ENCODE measurements at regions not wholly inside any gene's neighbourhood (a gene's known extent, or its start where the extent isn't known, plus 50 kb on each side); places are given as distances from the start of the nearest gene placed in this dataset.

DNA sequence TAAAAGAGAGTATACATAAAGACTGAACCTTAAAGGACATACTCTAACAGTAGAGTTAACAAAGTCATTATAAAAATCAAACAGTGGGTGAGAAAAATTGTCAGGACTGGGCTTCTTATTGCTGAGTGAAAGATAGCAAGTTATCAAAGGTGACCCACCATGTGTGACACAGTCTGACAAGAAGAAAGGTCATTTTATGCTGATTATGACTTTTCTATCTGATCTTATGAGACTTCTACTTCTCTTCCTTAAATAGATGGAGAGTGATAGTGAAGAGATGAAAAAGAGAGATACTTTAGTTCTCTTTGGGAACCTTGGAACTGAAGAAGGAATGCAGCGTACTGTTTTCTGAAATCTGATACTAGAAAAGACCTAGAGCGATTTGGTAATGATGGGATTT lies 2157.1 kb downstream of the NCAM2 start:
- Histone ChIP-seq H3K27me3 (no peaks in the 10 kb centered on the region), H3K9me3 (no peaks in the 10 kb centered on the region), H3K4me3 (no peak overlapping the region), H3K36me3 (no peaks in the 10 kb centered on the region), H3K4me1 (no peaks in the 10 kb centered on the region), H3K27ac (no peak overlapping the region)
- no peak for DNase-seq
- TF ChIP-seq, protein P1, sequence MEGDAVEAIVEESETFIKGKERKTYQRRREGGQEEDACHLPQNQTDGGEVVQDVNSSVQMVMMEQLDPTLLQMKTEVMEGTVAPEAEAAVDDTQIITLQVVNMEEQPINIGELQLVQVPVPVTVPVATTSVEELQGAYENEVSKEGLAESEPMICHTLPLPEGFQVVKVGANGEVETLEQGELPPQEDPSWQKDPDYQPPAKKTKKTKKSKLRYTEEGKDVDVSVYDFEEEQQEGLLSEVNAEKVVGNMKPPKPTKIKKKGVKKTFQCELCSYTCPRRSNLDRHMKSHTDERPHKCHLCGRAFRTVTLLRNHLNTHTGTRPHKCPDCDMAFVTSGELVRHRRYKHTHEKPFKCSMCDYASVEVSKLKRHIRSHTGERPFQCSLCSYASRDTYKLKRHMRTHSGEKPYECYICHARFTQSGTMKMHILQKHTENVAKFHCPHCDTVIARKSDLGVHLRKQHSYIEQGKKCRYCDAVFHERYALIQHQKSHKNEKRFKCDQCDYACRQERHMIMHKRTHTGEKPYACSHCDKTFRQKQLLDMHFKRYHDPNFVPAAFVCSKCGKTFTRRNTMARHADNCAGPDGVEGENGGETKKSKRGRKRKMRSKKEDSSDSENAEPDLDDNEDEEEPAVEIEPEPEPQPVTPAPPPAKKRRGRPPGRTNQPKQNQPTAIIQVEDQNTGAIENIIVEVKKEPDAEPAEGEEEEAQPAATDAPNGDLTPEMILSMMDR (IDR thresholded peaks at IDR 0.05) = no peak
- TF ChIP-seq POLR2A (IDR thresholded peaks at IDR 0.05) = no peak

DNA sequence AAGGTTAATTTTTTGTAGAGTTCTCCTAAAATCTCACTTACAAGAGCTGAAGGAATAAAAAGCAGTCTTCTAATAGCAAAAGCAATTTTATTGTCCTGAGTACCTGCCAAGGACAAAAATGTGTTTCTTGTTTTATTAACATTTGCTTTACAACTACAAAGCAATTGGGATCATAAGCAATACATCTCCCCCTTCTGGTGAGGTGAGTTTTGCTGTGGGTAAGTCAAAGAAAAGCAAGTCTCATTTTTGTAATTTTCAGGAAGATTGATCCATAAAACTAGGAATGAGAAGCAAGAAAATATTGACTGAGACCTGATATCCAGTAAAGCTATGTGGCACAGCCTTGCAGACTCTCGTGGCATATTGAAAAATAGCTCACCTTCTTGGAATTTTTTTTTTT lies 2162.7 kb downstream of the NCAM2 start:
- Histone ChIP-seq H3K9me3 (no peaks in the 10 kb centered on the region), H3K36me3 (no peaks in the 10 kb centered on the region), H3K27ac (no peak overlapping the region), H3K4me3 (no peak overlapping the region), H3K27me3 (no peaks in the 10 kb centered on the region), H3K4me1 (no peaks in the 10 kb centered on the region)
- TF ChIP-seq POLR2A (IDR thresholded peaks at IDR 0.05) = no peak
- TF ChIP-seq, protein P1 (IDR thresholded peaks at IDR 0.05) = no peak
- DNase-seq = no peak

DNA sequence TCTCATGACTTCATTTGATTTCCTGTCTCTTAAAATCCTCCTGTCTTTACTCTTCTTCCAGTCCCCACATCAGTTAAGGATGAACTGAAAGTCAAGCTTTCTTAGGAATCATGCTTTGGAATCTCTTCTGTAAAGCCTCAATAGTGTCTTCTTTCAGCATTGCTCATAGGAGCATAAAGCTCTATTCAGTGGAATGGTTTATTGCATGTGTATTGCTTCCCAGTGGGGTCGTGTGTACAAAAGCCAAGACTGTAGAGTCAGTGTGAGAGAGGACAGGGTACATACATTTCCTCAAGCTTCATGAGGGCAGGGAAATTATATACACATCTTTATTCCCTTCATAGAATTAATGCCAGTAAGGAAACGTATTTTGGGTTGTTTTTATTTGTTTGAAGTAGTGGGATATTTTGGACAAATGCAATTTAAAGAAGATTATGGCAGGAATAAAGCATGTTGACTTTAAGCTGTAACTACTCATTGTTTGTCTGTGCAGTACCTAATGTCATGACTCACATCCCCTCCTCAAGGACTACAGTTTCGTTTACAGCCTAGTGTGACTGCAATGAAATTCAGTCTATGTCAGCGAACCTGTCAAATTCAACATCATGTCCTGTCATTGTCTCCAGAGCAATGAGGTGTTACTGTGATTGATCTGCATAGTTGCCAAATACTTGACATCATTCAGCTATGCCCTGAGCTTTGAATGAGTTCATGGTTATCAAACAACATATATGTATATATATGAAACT lies 2164.2 kb downstream of the NCAM2 start:
- Histone ChIP-seq H3K9me3 (no peaks in the 10 kb centered on the region), H3K27me3 (no peaks in the 10 kb centered on the region), H3K27ac (no peak overlapping the region), H3K4me3 (no peak overlapping the region), H3K4me1 (no peaks in the 10 kb centered on the region), H3K36me3 (no peaks in the 10 kb centered on the region)
- no peak for TF ChIP-seq POLR2A (IDR thresholded peaks at IDR 0.05)
- TF ChIP-seq, protein P1 (IDR thresholded peaks at IDR 0.05) = no peak
- no peak for DNase-seq

Small RNA genes lying in the stretch of these regions (small RNA-seq; reads per million reads assigned to genes)
- 0 reads per million in 2 donors for gene MIR6130
- 0 to 0.47 reads per million in 2 donors for gene RNU4-45P

All from Peyer's patch (tissue), 4 donors.